IMR-90 (cell line): ENCODE measurements at regions not wholly inside any gene's neighbourhood (a gene's known extent, or its start where the extent isn't known, plus 50 kb on each side); places are given as distances from the start of the nearest gene placed in this dataset.

Experiments
- ATAC-seq: fragments of 200-7000 bp; cut with Tn5 transposase; 2 replicates; pipeline ENCODE4 v1.9.1; 2020; ENCODE audit warnings: low read depth, mild to moderate bottlenecking, moderate library complexity
- BruUV-seq: library from RNA; stranded (reverse); fragments of 400-500 nt; replicated peaks from 2 replicates; lab custom pipeline; 2021; lab: Mats Ljungman, UMichigan
- CTCF ChIA-PET: fragments of 300-600 bp; formaldehyde crosslinking; extraction: SDS; loops from one replicate; lab custom pipeline; 2021; ENCODE audit warnings: antibody characterized with exemption; lab: Yijun Ruan, JAX
- POLR2A ChIA-PET: fragments of 300-600 bp; sonication (Branson Sonifier 250); formaldehyde crosslinking; loops from one replicate; lab custom pipeline; 2022; ENCODE audit warnings: antibody characterized with exemption; ENCODE audit not compliant: unreplicated experiment; lab: Charles Lee
- DNase-seq: peaks from one replicate; pipeline ENCODE4 v3.0.0; 2013
- H2AFZ ChIP-seq: replicated peaks from 2 replicates; pipeline ENCODE3; 2013; ENCODE audit warnings: low read length, mild to moderate bottlenecking; ENCODE audit not compliant: poor library complexity
- H2AK5ac ChIP-seq: 2 replicates; pipeline ENCODE4 v1.6.1; 2013; ENCODE audit warnings: low read depth, low read length, inconsistent platforms
- H2AK9ac ChIP-seq: replicated peaks from 2 replicates; pipeline ENCODE3; 2013; ENCODE audit warnings: mild to moderate bottlenecking, low read depth, low read length, moderate library complexity; ENCODE audit not compliant: poor library complexity
- H2BK120ac ChIP-seq: 2 replicates; pipeline ENCODE4 v1.6.1; 2013; ENCODE audit warnings: low read depth, low read length, inconsistent platforms
- H2BK15ac ChIP-seq: 3 replicates; pipeline ENCODE4 v1.6.1; 2013; ENCODE audit warnings: low read depth, low read length, inconsistent platforms
- H2BK20ac ChIP-seq: 2 replicates; pipeline ENCODE4 v1.6.1; 2013; ENCODE audit warnings: low read depth, mild to moderate bottlenecking, inconsistent platforms, low read length, moderate library complexity
- H2BK5ac ChIP-seq: 2 replicates; pipeline ENCODE4 v1.6.1; 2013; ENCODE audit warnings: mild to moderate bottlenecking, low read depth, low read length, inconsistent platforms; ENCODE audit not compliant: poor library complexity, severe bottlenecking
- H3K14ac ChIP-seq: replicated peaks from 2 replicates; pipeline ENCODE4 v1.6.1; 2013; ENCODE audit warnings: low read depth, low read length, inconsistent platforms
- H3K18ac ChIP-seq: 2 replicates; pipeline ENCODE4 v1.6.1; 2013; ENCODE audit warnings: low read depth, low read length, control low read depth
- H3K23ac ChIP-seq: 2 replicates; pipeline ENCODE4 v1.6.1; 2013; ENCODE audit warnings: low read depth, low read length, inconsistent platforms
- H3K27ac ChIP-seq: 2 replicates; pipeline ENCODE4 v1.5.1; 2013; ENCODE audit warnings: mild to moderate bottlenecking, control low read depth, low read length; ENCODE audit not compliant: insufficient read depth
- H3K27me3 ChIP-seq: 2 replicates; pipeline ENCODE4 v1.6.1; 2013; ENCODE audit warnings: low read length; ENCODE audit not compliant: control insufficient read depth, insufficient read depth
- H3K36me3 ChIP-seq: 2 replicates; pipeline ENCODE4 v1.6.1; 2013; ENCODE audit warnings: low read length, mixed read lengths; ENCODE audit not compliant: control insufficient read depth, insufficient read depth
- H3K4ac ChIP-seq: 2 replicates; pipeline ENCODE4 v1.6.1; 2013; ENCODE audit warnings: low read depth, low read length, inconsistent platforms
- H3K4me1 ChIP-seq: 2 replicates; pipeline ENCODE4 v1.6.1; 2013; ENCODE audit warnings: low read length, mixed read lengths; ENCODE audit not compliant: control insufficient read depth, insufficient read depth
- H3K4me2 ChIP-seq: 2 replicates; pipeline ENCODE4 v1.6.1; 2013; ENCODE audit warnings: low read depth, mild to moderate bottlenecking, control low read depth, low read length, moderate library complexity
- H3K4me3 ChIP-seq: 2 replicates; pipeline ENCODE4 v1.5.1; 2013; ENCODE audit warnings: low read depth, mild to moderate bottlenecking, control low read depth, low read length, moderate library complexity; ENCODE audit not compliant: insufficient read depth
- H3K56ac ChIP-seq: 2 replicates; pipeline ENCODE4 v1.6.1; 2013; ENCODE audit warnings: low read length, inconsistent platforms; ENCODE audit not compliant: insufficient read depth; ENCODE audit errors: extremely low read depth
- H3K79me1 ChIP-seq, 2 experiments: 2 replicates each; pipeline ENCODE4 v1.6.1; 2013; ENCODE audit warnings: low read length in 2 of 2, inconsistent platforms in 1 of 2, low read depth in 1 of 2
- H3K9ac ChIP-seq: 2 replicates; pipeline ENCODE4 v1.6.1; 2013; ENCODE audit warnings: low read depth, low read length, control low read depth
- H3K9me1 ChIP-seq: 2 replicates; pipeline ENCODE4 v1.6.1; 2013; ENCODE audit warnings: low read length, inconsistent platforms; ENCODE audit not compliant: insufficient read depth
- H3K9me3 ChIP-seq: 2 replicates; pipeline ENCODE4 v1.6.1; 2013; ENCODE audit warnings: low read length; ENCODE audit not compliant: control insufficient read depth, insufficient read depth
- H4K20me1 ChIP-seq: 2 replicates; pipeline ENCODE4 v1.6.1; 2013; ENCODE audit warnings: low read length, inconsistent platforms; ENCODE audit not compliant: insufficient read depth
- H4K5ac ChIP-seq: 2 replicates; pipeline ENCODE4 v1.6.1; 2013; ENCODE audit warnings: mild to moderate bottlenecking, low read depth, low read length, control low read depth
- H4K8ac ChIP-seq, 2 experiments: 2 replicates each; pipeline ENCODE4 v1.6.1; 2013; ENCODE audit warnings: low read depth in 2 of 2, low read length in 2 of 2, control low read depth in 1 of 2, inconsistent platforms in 1 of 2
- H4K91ac ChIP-seq: 2 replicates; pipeline ENCODE4 v1.6.1; 2013; ENCODE audit warnings: low read depth, low read length, inconsistent platforms; ENCODE audit not compliant: insufficient read depth
- BHLHE40 ChIP-seq: fragments of 150-350 bp; IDR thresholded peaks from 2 replicates; pipeline ENCODE4 v1.6.1; 2016; ENCODE audit warnings: mild to moderate bottlenecking, low read depth, low read length
- CEBPB ChIP-seq: IDR thresholded peaks from 2 replicates; pipeline ENCODE4 v1.6.1; 2012; ENCODE audit warnings: low read depth, low read length, improper control_type of control experiment
- CHD1 ChIP-seq: IDR thresholded peaks from 2 replicates; pipeline ENCODE4 v1.6.1; 2012; ENCODE audit warnings: low read depth, low read length, improper control_type of control experiment
- CTCF ChIP-seq: conservative IDR thresholded peaks from 2 replicates; pipeline ENCODE4 v1.5.1; 2012; ENCODE audit warnings: mild to moderate bottlenecking, low read depth, low read length, improper control_type of control experiment
- ELK1 ChIP-seq: fragments of 150-350 bp; IDR thresholded peaks from 2 replicates; pipeline ENCODE4 v1.6.1; 2016; ENCODE audit warnings: low read depth, mild to moderate bottlenecking, low read length, moderate library complexity, borderline replicate concordance
- FOS ChIP-seq: fragments of 150-350 bp; IDR thresholded peaks from 2 replicates; pipeline ENCODE4 v1.6.1; 2016; ENCODE audit warnings: low read depth, low read length
- MAFK ChIP-seq: IDR thresholded peaks from 2 replicates; pipeline ENCODE4 v1.6.1; 2012; ENCODE audit warnings: low read depth, low read length, improper control_type of control experiment
- MAZ ChIP-seq: IDR thresholded peaks from 2 replicates; pipeline ENCODE4 v1.6.1; 2012; ENCODE audit warnings: low read depth, mild to moderate bottlenecking, low read length, improper control_type of control experiment, moderate library complexity, borderline replicate concordance
- MXI1 ChIP-seq: IDR thresholded peaks from 2 replicates; pipeline ENCODE4 v1.6.1; 2012; ENCODE audit warnings: low read depth, mild to moderate bottlenecking, low read length, moderate library complexity, borderline replicate concordance
- NFE2L2 ChIP-seq: fragments of 150-350 bp; IDR thresholded peaks from 2 replicates; pipeline ENCODE4 v1.6.1; 2016; ENCODE audit warnings: low read depth, mild to moderate bottlenecking, low read length
- POLR2A ChIP-seq: IDR thresholded peaks from 2 replicates; pipeline ENCODE4 v1.6.1; 2012; ENCODE audit warnings: mild to moderate bottlenecking, low read depth, low read length
- RAD21 ChIP-seq: IDR thresholded peaks from 2 replicates; pipeline ENCODE4 v1.6.1; 2012; ENCODE audit warnings: low read length, improper control_type of control experiment
- RCOR1 ChIP-seq: IDR thresholded peaks from 2 replicates; pipeline ENCODE4 v1.6.1; 2012; ENCODE audit warnings: mild to moderate bottlenecking, low read length, improper control_type of control experiment; ENCODE audit not compliant: insufficient replicate concordance
- RFX5 ChIP-seq: IDR thresholded peaks from 2 replicates; pipeline ENCODE4 v1.8.0; 2012; ENCODE audit warnings: low read depth, mild to moderate bottlenecking, low read length, moderate library complexity
- SMC3 ChIP-seq: fragments of 150-350 bp; IDR thresholded peaks from 2 replicates; pipeline ENCODE4 v1.6.1; 2016; ENCODE audit warnings: low read depth, mild to moderate bottlenecking, antibody characterized with exemption, low read length, moderate library complexity
- USF2 ChIP-seq: fragments of 150-350 bp; IDR thresholded peaks from 2 replicates; pipeline ENCODE4 v1.6.1; 2017; ENCODE audit warnings: mild to moderate bottlenecking, antibody characterized with exemption, low read length, low read depth
- WGBS, 2 experiments: methylation state at CpG; one replicate each; pipeline versions ENCODE4 v1.1.5 to v1.1.7; 2013; ENCODE audit warnings: missing lambda C conversion rate in 2 of 2; ENCODE audit not compliant: insufficient read length in 1 of 2; ENCODE audit errors: extremely low coverage in 2 of 2; 5-methylcytosine and 5-hydroxymethylcytosine counted together
- dilution Hi-C: fragments of 300-500 bp; cut with HindIII; formaldehyde crosslinking; loops from one replicate; pipeline ENCODE4 v1.14.3; 2018; ENCODE audit warnings: low sequenced_read_pairs; ENCODE audit not compliant: unreplicated experiment
- in situ Hi-C: fragments of 300-500 bp; cut with MboI; formaldehyde crosslinking; loops from 3 replicates; pipeline ENCODE4 v1.14.3; 2019; ENCODE audit warnings: low sequenced_read_pairs, inconsistent platforms, mixed read lengths
- intact Hi-C: fragments of 100-400 bp; cut with micrococcal nuclease; formaldehyde crosslinking; loops from 2 replicates; pipeline ENCODE4 v1.10.0; 2022

- Histone ChIP-seq H3K4me1 (no peaks in the 10 kb centered on the region), H3K14ac (no peak overlapping the region), H3K4me2 (no peak overlapping the region), H2AK9ac (no peak overlapping the region), H4K8ac (no peak overlapping the region), H3K36me3 (no peaks in the 10 kb centered on the region), H3K27ac (no peak overlapping the region), H3K56ac (no peak overlapping the region), H3K23ac (no peak overlapping the region), H3K4ac (no peak overlapping the region), H3K79me1 (no peaks in the 10 kb centered on the region), H3K9ac (no peak overlapping the region), H3K27me3 (no peaks in the 10 kb centered on the region), H2BK20ac (no peak overlapping the region), H2AK5ac (no peak overlapping the region), H3K9me1 (no peaks in the 10 kb centered on the region), H2BK5ac (no peak overlapping the region), H4K20me1 (no peaks in the 10 kb centered on the region), H3K9me3 (no peaks in the 10 kb centered on the region), H2AFZ (no peak overlapping the region), H3K4me3 (no peak overlapping the region), H2BK120ac (no peak overlapping the region), H3K18ac (no peak overlapping the region), H2BK15ac (no peak overlapping the region), H4K91ac (no peak overlapping the region), H4K5ac (no peak overlapping the region)
- CTCF ChIA-PET: no interaction called here
- intact Hi-C loops: no loop called here
- no peak for TF ChIP-seq MXI1
- TF ChIP-seq RFX5: no peak
- TF ChIP-seq SMC3: no peak
- no peak for TF ChIP-seq NFE2L2
- TF ChIP-seq BHLHE40: no peak
- no peak for TF ChIP-seq CTCF
- no peak for TF ChIP-seq CHD1
- TF ChIP-seq USF2: no peak
- no peak for TF ChIP-seq MAFK
- TF ChIP-seq MAZ: no peak
- no peak for TF ChIP-seq RCOR1
- no peak for TF ChIP-seq FOS
- no peak for TF ChIP-seq CEBPB
- TF ChIP-seq RAD21: no peak
- no peak for TF ChIP-seq ELK1
- no peak for TF ChIP-seq POLR2A
- no peak for DNase-seq
- no TSS peak for BruUV-seq
- no CpG with 5 or more reads among the region's 3 CpGs for WGBS, 2 experiments
- POLR2A ChIA-PET: no interaction called here
- in situ Hi-C loops: no loop called here
- dilution Hi-C loops: no loop called here
- no peak for ATAC-seq
These were observed 127.4 kb downstream of the PSAT1 start for GRCh38 chr9:78424299-78424698.
